ENCODE measurements at regions not wholly inside any gene's neighbourhood (a gene's known extent, or its start where the extent isn't known, plus 50 kb on each side); places are given as distances from the start of the nearest gene placed in this dataset.

GRCh38 chr11:130772266-130773227, 143.7 kb downstream of the SNX19 start:
- DNase-seq (ENCODE audit: low read depth in 2 of 2) = no peak

DNA sequence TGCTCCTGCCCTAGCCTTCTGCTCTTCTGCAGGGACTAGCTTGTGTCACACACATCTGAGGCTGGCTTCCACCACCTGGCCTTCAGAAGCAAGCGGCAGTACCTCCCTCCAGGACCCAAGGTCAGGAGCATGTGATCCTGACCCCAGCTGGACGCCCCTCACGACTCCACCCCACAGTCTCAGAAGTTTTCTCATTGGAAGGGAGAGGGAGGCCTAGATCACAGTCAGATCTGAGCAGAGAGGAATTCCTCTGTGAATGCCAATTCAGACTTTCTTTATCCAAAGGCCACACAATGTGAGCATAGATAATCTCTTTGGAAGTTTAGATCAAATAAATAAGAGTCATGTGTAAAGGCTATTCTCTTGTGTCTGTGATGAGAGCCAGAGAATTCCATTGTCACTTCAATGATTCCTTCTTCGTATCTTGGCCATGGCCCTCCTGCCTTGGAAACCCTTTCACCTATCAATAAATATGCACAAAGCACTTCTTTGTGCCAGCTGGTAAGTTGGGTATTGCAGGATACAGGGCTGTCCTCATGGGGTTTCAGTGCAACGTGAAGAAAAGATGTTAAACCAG, 142.9 kb downstream of the SNX19 start:
- DNase-seq (ENCODE audit: low read depth in 2 of 2) = no peak

DNA sequence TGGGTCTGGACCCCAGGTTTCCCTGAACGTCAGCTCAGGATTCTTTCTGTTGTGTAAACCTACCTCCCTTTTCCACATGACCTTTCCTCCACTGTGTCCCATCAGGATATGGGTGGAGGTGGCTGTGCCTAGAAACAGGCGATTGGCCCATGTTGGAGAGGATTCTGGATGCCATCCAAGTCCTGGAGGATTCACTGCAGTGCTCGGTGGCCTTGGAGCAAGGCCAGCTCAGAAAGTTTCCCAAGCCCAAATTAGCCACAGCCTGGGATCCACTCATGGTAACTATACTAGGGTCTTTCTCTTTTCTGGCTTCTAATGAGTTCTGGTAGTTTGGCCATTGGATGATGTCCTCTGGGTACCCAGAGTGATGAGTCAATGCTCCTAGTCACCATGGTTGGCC, 141.6 kb downstream of the SNX19 start:
- DNase-seq (ENCODE audit: low read depth in 2 of 2) = peak in 1 of 2 donors; percentile 55

- no peak for DNase-seq (ENCODE audit: low read depth in 2 of 2)
These were observed 140.8 kb downstream of the SNX19 start for GRCh38 chr11:130775306-130776060.

DNA sequence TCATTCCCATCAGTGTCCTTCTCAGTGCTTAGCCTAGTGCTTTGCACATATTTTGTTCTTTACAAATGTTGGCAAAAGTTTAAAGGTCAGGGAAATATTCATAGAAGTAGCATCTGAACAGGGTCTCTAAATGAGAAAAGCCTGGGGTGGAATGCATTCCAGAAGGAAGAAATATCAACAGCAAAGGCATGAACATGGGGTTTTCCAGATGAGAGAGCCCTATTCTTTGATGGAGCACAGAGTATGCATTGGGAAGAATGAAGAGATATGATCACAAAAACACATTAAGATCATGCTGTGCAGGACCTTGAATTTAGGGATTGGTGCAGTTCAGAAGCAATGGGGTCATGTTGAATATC, 140.2 kb downstream of the SNX19 start:
- no peak for DNase-seq (ENCODE audit: low read depth in 2 of 2)

DNA sequence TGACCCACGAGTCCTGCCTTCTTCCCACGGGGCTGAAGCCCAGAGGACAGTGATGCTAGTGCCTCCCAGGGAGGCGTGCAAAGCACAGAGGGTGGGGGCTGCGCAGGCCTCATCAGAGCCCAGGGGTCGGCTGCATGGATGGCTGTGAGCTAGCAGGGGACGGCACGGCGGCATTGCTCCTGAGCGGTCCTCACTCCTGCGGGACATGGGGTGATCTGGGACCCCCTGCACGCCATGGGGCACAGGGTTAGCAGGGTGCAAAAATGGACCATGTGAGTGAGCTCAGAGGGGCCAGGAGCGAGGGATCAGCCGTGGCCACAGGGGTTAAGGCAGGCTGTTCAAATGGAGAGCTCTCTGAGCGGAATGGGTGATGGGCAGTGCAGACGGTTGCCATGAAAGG, 138.3 kb downstream of the SNX19 start:
- DNase-seq (ENCODE audit: low read depth in 2 of 2) = no peak

DNA sequence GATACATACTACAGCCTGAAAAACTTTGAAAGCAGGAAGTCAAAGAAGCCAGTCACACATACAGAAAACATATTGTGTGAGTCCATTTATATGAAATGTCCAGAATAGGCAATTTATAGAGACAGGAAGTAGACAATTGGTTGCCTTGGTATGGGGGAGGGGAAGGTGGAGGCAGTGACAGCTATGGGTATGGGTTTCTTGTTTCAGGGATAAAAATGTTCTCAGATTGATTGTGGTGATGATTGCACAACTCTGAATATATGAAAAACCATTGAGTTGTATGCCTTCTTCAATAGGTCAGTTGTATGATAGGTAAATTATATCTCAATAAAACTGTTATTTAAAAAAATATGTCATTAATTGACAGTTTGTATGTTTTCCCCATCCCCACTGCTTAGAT, 137.6 kb downstream of the SNX19 start:
- no peak for DNase-seq (ENCODE audit: low read depth in 2 of 2)

DNA sequence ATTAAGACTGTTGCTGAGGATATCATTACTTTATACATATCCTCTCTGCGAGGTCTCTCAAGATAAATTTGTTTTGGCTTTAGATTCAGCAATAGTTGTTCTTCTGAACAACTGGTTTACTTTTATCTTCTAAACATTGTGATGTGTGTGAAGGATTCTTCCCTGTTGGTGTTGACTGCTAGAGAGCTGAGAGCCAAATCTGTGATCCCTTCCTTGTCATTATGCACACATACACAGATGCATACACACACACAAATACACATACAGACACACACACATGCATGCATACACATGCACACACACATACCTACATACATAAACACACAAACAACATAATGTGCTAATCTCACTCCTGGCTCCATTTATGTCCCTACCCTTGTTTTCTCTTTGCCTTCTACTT, 137.0 kb downstream of the SNX19 start:
- no peak for DNase-seq (ENCODE audit: low read depth in 2 of 2)

- DNase-seq (ENCODE audit: low read depth in 2 of 2) = no peak
These were observed 136.3 kb downstream of the SNX19 start for GRCh38 chr11:130779943-130780342.

- no peak for DNase-seq (ENCODE audit: low read depth in 2 of 2)
These were observed 135.8 kb downstream of the SNX19 start for GRCh38 chr11:130780437-130780836.

GRCh38 chr11:130781931-130782330, 134.3 kb downstream of the SNX19 start:
- peak in 1 of 2 donors; percentile 13 for DNase-seq (ENCODE audit: low read depth in 2 of 2)

GRCh38 chr11:130782361-130783222, 133.7 kb downstream of the SNX19 start:
- DNase-seq (ENCODE audit: low read depth in 2 of 2) = peak in 1 of 2 donors; percentile 31

DNA sequence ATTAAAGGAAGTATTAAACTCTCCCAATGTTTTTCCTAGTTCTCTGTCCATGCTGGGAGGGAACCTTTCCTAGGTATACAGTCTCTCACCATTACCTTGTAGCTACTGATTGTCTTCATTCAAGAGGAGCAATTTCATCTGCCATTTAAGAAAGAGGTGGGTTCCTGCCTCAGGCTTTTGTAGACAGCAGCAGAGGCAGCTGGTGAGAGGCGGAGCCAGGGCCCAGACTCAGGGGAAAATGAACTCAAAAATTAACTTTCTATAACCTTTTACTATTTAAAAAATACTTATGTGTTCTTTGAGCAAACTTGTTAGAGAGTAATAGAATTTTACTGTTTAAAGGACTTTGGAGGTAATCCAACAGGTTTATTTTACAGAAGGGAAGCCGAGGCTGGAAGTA, 133.0 kb downstream of the SNX19 start:
- no peak for DNase-seq (ENCODE audit: low read depth in 2 of 2)

DNA sequence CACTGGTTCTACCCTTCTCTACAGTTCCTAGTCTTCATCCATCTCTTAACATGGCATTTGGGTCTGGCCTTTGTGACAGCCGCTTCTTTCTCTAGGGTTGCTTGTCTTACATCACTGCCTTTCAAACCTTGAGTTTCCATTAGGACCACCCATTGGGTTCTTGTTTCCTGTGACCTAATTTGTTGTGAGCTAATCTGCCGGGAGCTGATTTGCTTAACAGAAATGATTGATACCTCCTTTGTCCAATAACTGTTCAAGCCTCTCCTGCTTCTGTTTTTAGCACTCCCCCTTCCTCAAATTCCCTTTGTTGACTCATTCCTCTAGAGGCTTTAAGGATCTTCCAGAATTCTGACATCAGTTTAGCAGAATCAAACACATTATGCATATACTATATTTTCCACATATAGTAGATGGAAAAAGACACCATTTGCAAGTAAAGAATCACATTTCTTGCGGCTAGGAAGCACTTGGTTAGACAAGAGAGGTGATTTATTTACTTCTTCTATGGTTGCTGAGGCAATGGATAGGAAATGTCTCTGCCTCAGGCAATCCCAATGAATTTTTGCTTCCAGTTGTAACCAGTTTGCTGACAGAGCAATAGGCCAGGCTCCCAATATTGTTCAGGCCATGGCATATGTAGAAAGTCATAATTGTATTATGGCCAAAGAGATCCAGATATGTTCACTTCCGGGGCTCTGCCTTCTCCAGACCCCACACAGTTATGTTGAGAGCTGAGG, 130.7 kb downstream of the SNX19 start:
- DNase-seq (ENCODE audit: low read depth in 2 of 2) = no peak

DNA sequence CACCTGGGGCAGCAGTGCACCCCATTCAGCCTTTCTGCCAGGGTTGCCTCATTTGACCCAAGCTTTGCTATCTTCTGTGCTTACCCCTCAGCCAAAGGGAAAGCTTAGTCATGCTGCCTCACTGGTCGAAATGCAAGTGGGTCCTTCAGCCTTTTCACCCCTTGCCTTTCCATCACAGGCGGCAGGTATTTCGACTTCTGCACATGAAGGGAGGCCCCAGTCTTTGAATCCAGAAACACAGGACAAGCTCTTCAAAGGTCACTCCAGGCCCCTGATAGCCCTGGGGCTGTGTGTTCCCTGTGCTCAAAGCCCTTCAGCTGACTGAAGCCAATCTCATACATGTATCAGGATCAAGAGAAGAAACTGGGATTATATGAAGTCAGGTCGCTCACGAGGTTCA, 129.7 kb downstream of the SNX19 start:
- DNase-seq (ENCODE audit: low read depth in 2 of 2) = no peak

GRCh38 chr11:130787092-130787616, 129.1 kb downstream of the SNX19 start:
- DNase-seq (ENCODE audit: low read depth in 2 of 2) = peak in 1 of 2 donors; percentile 12

GRCh38 chr11:130787973-130788570, 128.2 kb downstream of the SNX19 start:
- no peak for DNase-seq (ENCODE audit: low read depth in 2 of 2)

GRCh38 chr11:130789056-130789640, 127.1 kb downstream of the SNX19 start:
- DNase-seq (ENCODE audit: low read depth in 2 of 2) = no peak

- no peak for DNase-seq (ENCODE audit: low read depth in 2 of 2)
These were observed 125.6 kb downstream of the SNX19 start for GRCh38 chr11:130790689-130791088.

DNA sequence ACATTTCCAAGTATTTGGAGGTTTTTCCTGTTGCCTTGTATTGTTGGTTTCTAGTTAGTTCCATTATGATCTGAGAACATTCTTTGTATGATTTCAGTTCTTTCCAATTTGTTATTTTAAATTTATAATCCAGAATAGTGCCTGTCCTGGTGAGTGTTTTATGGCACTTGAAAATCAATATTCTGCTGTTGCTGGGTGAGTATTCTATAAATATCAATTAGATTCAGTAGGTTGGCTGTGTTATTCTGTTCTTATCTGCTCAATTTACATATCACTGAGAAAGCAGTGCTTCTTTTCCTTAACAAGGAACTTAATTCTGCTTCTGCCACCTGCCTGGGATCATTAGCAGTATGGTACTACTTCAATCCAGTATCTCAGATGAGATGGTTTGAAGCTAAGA, 123.5 kb downstream of the SNX19 start:
- DNase-seq (ENCODE audit: low read depth in 2 of 2) = no peak
